Body of pancreas (tissue), 4 donors: ENCODE measurements at regions not wholly inside any gene's neighbourhood (a gene's known extent, or its start where the extent isn't known, plus 50 kb on each side); places are given as distances from the start of the nearest gene placed in this dataset.

Source experiments
- CTCF ChIP-seq, 7 experiments: fragments of 450-650 bp in 4 of 7; fragments of 200-600 bp in 3 of 7; sonication (generic) in 3 of 7; IDR thresholded peaks; one replicate each; pipeline ENCODE4 v1.5.1; 2016 to 2019; ENCODE audit warnings: antibody characterized with exemption in 7 of 7
- POLR2A ChIP-seq, 3 donors: fragments of 450-650 bp; IDR thresholded peaks; one replicate each; pipeline ENCODE4 v1.6.1; 2016; ENCODE audit warnings: antibody characterized with exemption in 3 of 3, mild to moderate bottlenecking in 2 of 3

- TF ChIP-seq CTCF (IDR thresholded peaks at IDR 0.05) (no peak), POLR2A (IDR thresholded peaks at IDR 0.05) (no peak)
Observed at GRCh38 chr6:28709478-28710349, 184.0 kb downstream of the GPX5 start.
